GM23338 (cell line): ENCODE measurements at regions not wholly inside any gene's neighbourhood (a gene's known extent, or its start where the extent isn't known, plus 50 kb on each side); places are given as distances from the start of the nearest gene placed in this dataset.

Source experiments
- ATAC-seq: fragments of 200-7000 bp; cut with Tn5 transposase; 3 replicates; pipeline ENCODE4 v1.9.1; 2020
- DNase-seq: peaks from one replicate; pipeline ENCODE4 v3.0.0-alpha.2; 2015; ENCODE audit warnings: low spot score
- H2AFZ ChIP-seq: fragments of 200-600 bp; sonication (generic); 2 replicates; pipeline ENCODE4 v1.8.0; 2016; ENCODE audit warnings: antibody characterized with exemption, mild to moderate bottlenecking, moderate library complexity
- H3F3A ChIP-seq: fragments of 200-600 bp; sonication (generic); replicated peaks from 2 replicates; pipeline ENCODE4 v1.8.0; 2017; ENCODE audit warnings: antibody characterized with exemption, mixed run types, low read depth
- H3K27ac ChIP-seq: fragments of 200-600 bp; sonication (generic); 2 replicates; pipeline ENCODE4 v1.6.1; 2016; ENCODE audit warnings: low read depth
- H3K27me3 ChIP-seq: fragments of 200-600 bp; sonication (generic); 2 replicates; pipeline ENCODE4 v1.8.0; 2016; ENCODE audit warnings: mild to moderate bottlenecking, mixed run types, moderate library complexity; ENCODE audit not compliant: insufficient read depth
- H3K36me3 ChIP-seq: fragments of 200-600 bp; sonication (generic); 2 replicates; pipeline ENCODE4 v1.8.0; 2016; ENCODE audit warnings: mild to moderate bottlenecking; ENCODE audit not compliant: insufficient read depth
- H3K4me1 ChIP-seq: fragments of 200-600 bp; sonication (generic); 2 replicates; pipeline ENCODE4 v1.8.0; 2016; ENCODE audit warnings: mild to moderate bottlenecking, moderate library complexity; ENCODE audit not compliant: insufficient read depth
- H3K4me2 ChIP-seq: fragments of 200-600 bp; sonication (generic); 2 replicates; pipeline ENCODE4 v1.7.1; 2017; ENCODE audit warnings: mixed run types
- H3K4me3 ChIP-seq: fragments of 200-600 bp; sonication (generic); 2 replicates; pipeline ENCODE4 v1.6.1; 2016; ENCODE audit warnings: mixed run types
- H3K79me2 ChIP-seq: fragments of 200-600 bp; sonication (generic); replicated peaks from 2 replicates; pipeline ENCODE4 v1.8.0; 2017; ENCODE audit warnings: mild to moderate bottlenecking; ENCODE audit not compliant: insufficient read depth
- H3K9me2 ChIP-seq: fragments of 200-600 bp; sonication (generic); 2 replicates; pipeline ENCODE4 v1.8.0; 2017; ENCODE audit not compliant: insufficient read depth
- H4K20me1 ChIP-seq: fragments of 200-600 bp; sonication (generic); replicated peaks from 2 replicates; pipeline ENCODE4 v1.8.0; 2017; ENCODE audit warnings: mild to moderate bottlenecking; ENCODE audit not compliant: insufficient read depth
- H3K27ac Mint-ChIP-seq: 2 replicates; pipeline ENCODE4 v1.8.0; 2020; ENCODE audit warnings: inconsistent platforms, mild to moderate bottlenecking, moderate library complexity, mixed read lengths
- H3K27me3 Mint-ChIP-seq: 3 replicates; pipeline ENCODE4 v1.8.0; 2022; ENCODE audit warnings: low read depth, mild to moderate bottlenecking, moderate library complexity, mixed read lengths, inconsistent platforms; ENCODE audit not compliant: insufficient read depth, poor library complexity
- H3K36me3 Mint-ChIP-seq: 3 replicates; pipeline ENCODE4 v1.8.0; 2021; ENCODE audit warnings: low read depth, mild to moderate bottlenecking, inconsistent platforms, moderate library complexity, mixed read lengths
- H3K4me1 Mint-ChIP-seq: 3 replicates; pipeline ENCODE4 v1.8.0; 2020; ENCODE audit warnings: mild to moderate bottlenecking, inconsistent platforms, mixed read lengths
- H3K4me3 Mint-ChIP-seq: 3 replicates; pipeline ENCODE4 v1.8.0; 2021; ENCODE audit warnings: moderate library complexity, mild to moderate bottlenecking, inconsistent platforms, mixed read lengths
- H3K9me3 Mint-ChIP-seq: 3 replicates; pipeline ENCODE4 v1.8.0; 2020; ENCODE audit warnings: moderate library complexity, mild to moderate bottlenecking, inconsistent platforms, mixed read lengths
- CREB1 ChIP-seq: fragments of 250-450 bp; sonication (Bioruptor Pico); IDR thresholded peaks from 2 replicates; pipeline ENCODE4 v1.5.0; 2020; ENCODE audit warnings: low read depth, mild to moderate bottlenecking, moderate library complexity
- EZH2 ChIP-seq: fragments of 200-600 bp; sonication (generic); IDR thresholded peaks from one replicate; pipeline ENCODE4 v1.8.0; 2017; ENCODE audit warnings: antibody characterized with exemption, mild to moderate bottlenecking, low read depth; ENCODE audit not compliant: unreplicated experiment
- JUNB ChIP-seq: IDR thresholded peaks from one replicate; pipeline ENCODE4 v1.6.1; 2016; ENCODE audit warnings: antibody characterized with exemption; ENCODE audit not compliant: unreplicated experiment
- ZNF114 ChIP-seq: fragments of 250-450 bp; sonication (Bioruptor Pico); IDR thresholded peaks from 2 replicates; pipeline ENCODE4 v1.5.0; 2020; ENCODE audit warnings: mild to moderate bottlenecking, moderate library complexity
- ZNF331 ChIP-seq: fragments of 250-450 bp; sonication (Bioruptor Pico); IDR thresholded peaks from 2 replicates; pipeline ENCODE4 v1.5.0; 2020; ENCODE audit warnings: low read depth, mild to moderate bottlenecking, moderate library complexity
- TF ChIP-seq, protein P1 (sequence below): IDR thresholded peaks from one replicate; pipeline ENCODE4 v1.6.1; 2018; ENCODE audit warnings: antibody characterized with exemption; ENCODE audit not compliant: unreplicated experiment
- TF ChIP-seq, protein P2 (sequence below): fragments of 250-450 bp; sonication (Bioruptor Pico); IDR thresholded peaks from 2 replicates; pipeline ENCODE4 v1.5.0; 2020; ENCODE audit warnings: mild to moderate bottlenecking, moderate library complexity

DNA sequence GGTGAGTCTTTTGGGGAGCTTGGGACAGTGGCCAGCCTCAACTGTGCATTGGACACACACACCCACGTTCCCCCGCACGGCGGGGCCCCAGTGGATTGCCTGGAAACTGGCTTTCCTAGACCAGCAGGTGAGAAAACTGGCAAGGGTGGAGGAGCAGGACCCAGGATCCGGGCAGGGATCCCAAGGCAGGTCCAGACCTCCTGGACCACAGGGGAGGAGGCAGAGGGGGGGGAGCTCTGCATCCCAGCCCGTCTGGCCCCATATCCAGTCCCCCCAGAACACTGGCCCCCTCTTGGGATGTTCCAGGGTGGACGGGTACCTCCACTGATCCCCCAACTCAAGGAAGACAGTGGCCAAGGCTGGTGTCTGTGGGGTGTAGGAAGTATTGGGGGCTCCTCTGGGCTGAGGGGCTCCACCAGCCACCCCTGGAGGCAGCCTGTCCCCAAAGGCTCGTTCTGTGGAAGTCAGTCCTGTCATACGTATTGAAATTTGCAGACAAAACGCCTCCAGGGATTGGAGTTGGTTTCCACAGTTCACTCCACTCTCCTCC is 89.3 kb upstream of the LINC01488 start (continued):
- TF ChIP-seq, protein P1, sequence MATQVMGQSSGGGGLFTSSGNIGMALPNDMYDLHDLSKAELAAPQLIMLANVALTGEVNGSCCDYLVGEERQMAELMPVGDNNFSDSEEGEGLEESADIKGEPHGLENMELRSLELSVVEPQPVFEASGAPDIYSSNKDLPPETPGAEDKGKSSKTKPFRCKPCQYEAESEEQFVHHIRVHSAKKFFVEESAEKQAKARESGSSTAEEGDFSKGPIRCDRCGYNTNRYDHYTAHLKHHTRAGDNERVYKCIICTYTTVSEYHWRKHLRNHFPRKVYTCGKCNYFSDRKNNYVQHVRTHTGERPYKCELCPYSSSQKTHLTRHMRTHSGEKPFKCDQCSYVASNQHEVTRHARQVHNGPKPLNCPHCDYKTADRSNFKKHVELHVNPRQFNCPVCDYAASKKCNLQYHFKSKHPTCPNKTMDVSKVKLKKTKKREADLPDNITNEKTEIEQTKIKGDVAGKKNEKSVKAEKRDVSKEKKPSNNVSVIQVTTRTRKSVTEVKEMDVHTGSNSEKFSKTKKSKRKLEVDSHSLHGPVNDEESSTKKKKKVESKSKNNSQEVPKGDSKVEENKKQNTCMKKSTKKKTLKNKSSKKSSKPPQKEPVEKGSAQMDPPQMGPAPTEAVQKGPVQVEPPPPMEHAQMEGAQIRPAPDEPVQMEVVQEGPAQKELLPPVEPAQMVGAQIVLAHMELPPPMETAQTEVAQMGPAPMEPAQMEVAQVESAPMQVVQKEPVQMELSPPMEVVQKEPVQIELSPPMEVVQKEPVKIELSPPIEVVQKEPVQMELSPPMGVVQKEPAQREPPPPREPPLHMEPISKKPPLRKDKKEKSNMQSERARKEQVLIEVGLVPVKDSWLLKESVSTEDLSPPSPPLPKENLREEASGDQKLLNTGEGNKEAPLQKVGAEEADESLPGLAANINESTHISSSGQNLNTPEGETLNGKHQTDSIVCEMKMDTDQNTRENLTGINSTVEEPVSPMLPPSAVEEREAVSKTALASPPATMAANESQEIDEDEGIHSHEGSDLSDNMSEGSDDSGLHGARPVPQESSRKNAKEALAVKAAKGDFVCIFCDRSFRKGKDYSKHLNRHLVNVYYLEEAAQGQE: no peak
- TF ChIP-seq CREB1 (CRISPR knock-in tag) (no peak), ZNF114 (CRISPR knock-in tag) (no peak)
- TF ChIP-seq, protein P2, sequence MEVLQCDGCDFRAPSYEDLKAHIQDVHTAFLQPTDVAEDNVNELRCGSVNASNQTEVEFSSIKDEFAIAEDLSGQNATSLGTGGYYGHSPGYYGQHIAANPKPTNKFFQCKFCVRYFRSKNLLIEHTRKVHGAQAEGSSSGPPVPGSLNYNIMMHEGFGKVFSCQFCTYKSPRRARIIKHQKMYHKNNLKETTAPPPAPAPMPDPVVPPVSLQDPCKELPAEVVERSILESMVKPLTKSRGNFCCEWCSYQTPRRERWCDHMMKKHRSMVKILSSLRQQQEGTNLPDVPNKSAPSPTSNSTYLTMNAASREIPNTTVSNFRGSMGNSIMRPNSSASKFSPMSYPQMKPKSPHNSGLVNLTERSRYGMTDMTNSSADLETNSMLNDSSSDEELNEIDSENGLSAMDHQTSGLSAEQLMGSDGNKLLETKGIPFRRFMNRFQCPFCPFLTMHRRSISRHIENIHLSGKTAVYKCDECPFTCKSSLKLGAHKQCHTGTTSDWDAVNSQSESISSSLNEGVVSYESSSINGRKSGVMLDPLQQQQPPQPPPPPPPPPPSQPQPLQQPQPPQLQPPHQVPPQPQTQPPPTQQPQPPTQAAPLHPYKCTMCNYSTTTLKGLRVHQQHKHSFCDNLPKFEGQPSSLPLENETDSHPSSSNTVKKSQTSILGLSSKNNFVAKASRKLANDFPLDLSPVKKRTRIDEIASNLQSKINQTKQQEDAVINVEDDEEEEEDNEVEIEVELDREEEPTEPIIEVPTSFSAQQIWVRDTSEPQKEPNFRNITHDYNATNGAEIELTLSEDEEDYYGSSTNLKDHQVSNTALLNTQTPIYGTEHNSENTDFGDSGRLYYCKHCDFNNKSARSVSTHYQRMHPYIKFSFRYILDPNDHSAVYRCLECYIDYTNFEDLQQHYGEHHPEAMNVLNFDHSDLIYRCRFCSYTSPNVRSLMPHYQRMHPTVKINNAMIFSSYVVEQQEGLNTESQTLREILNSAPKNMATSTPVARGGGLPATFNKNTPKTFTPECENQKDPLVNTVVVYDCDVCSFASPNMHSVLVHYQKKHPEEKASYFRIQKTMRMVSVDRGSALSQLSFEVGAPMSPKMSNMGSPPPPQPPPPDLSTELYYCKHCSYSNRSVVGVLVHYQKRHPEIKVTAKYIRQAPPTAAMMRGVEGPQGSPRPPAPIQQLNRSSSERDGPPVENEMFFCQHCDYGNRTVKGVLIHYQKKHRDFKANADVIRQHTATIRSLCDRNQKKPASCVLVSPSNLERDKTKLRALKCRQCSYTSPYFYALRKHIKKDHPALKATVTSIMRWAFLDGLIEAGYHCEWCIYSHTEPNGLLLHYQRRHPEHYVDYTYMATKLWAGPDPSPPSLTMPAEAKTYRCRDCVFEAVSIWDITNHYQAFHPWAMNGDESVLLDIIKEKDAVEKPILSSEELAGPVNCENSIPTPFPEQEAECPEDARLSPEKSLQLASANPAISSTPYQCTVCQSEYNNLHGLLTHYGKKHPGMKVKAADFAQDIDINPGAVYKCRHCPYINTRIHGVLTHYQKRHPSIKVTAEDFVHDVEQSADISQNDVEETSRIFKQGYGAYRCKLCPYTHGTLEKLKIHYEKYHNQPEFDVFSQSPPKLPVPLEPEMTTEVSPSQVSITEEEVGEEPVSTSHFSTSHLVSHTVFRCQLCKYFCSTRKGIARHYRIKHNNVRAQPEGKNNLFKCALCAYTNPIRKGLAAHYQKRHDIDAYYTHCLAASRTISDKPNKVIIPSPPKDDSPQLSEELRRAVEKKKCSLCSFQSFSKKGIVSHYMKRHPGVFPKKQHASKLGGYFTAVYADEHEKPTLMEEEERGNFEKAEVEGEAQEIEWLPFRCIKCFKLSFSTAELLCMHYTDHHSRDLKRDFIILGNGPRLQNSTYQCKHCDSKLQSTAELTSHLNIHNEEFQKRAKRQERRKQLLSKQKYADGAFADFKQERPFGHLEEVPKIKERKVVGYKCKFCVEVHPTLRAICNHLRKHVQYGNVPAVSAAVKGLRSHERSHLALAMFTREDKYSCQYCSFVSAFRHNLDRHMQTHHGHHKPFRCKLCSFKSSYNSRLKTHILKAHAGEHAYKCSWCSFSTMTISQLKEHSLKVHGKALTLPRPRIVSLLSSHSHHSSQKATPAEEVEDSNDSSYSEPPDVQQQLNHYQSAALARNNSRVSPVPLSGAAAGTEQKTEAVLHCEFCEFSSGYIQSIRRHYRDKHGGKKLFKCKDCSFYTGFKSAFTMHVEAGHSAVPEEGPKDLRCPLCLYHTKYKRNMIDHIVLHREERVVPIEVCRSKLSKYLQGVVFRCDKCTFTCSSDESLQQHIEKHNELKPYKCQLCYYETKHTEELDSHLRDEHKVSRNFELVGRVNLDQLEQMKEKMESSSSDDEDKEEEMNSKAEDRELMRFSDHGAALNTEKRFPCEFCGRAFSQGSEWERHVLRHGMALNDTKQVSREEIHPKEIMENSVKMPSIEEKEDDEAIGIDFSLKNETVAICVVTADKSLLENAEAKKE (CRISPR knock-in tag): no peak

DNA sequence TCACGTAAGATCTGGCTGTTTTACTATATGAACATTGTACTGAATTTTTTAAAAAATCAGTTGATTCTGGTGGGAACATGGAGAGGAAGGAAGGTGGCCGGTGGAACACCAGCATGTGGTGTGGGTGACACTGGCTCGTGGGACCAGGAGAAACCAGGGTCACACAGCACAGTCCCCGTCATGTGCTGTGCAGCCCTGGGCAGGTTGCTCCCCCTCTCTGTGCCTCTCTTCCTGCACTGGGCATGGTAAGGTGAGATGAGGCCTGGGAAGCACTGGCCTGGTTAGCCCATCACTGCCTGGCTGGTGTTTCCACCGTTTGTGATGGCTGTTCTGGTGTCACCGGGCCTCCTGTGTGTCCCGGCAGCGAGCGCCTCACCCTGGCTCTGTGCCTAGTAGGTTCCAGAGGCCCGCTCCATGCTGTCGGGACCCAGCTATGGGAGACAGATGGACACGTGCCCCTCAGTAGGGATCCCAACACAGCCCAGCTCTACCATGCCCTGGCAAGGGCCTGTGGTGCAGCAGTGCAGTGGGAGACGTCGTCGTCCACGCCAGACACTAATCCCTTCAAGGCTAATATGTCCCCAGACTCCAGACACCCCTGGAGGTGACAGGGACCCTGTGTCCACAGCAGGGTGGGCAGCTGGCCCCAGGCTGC is 88.2 kb upstream of the LINC01488 start:
- H3K27ac ChIP-seq: no peak overlapping the region
- TF ChIP-seq JUNB: no peak
- no peak for TF ChIP-seq ZNF331 (CRISPR knock-in tag)
- TF ChIP-seq, protein P1: no peak
- no peak for TF ChIP-seq EZH2
- H3K36me3 Mint-ChIP-seq: peaks cover 18% of the 10 kb centered on the region; the same call in 2 of the 3 replicates
- no peak overlapping the region for H2AFZ ChIP-seq
- H3K4me3 ChIP-seq: no peak overlapping the region
- H3K9me3 Mint-ChIP-seq: peaks cover 48% of the 10 kb centered on the region
- no peaks in the 10 kb centered on the region for H3K27me3 ChIP-seq
- H3F3A ChIP-seq: no peaks in the 10 kb centered on the region
- no peaks in the 10 kb centered on the region for H4K20me1 ChIP-seq
- H3K27ac Mint-ChIP-seq: no peak overlapping the region
- 0 out of 3 replicates have a peak, but pooled peaks cover under 1% of the 10 kb centered on the region for H3K4me1 Mint-ChIP-seq
- DNase-seq (no peak), ATAC-seq (no peak)
- no peaks in the 10 kb centered on the region for H3K79me2 ChIP-seq
- H3K4me2 ChIP-seq: no peak overlapping the region
- no peaks in the 10 kb centered on the region for H3K36me3 ChIP-seq
- no peaks in the 10 kb centered on the region for H3K9me2 ChIP-seq
- H3K27me3 Mint-ChIP-seq: peaks cover 10% of the 10 kb centered on the region
- H3K4me1 ChIP-seq: no peaks in the 10 kb centered on the region
- no peak overlapping the region; the same call in 2 of the 3 replicates for H3K4me3 Mint-ChIP-seq
